GM12878 (cell line): ENCODE measurements at regions not wholly inside any gene's neighbourhood (a gene's known extent, or its start where the extent isn't known, plus 50 kb on each side); places are given as distances from the start of the nearest gene placed in this dataset.

ENCODE experiments used
- BHLHE40 ChIP-seq, 2 experiments: fragments of 450-650 bp in 1 of 2; IDR thresholded peaks; 2 replicates each; pipeline ENCODE4 v1.6.1; 2011 to 2017; ENCODE audit warnings: low read depth in 2 of 2, borderline replicate concordance in 1 of 2, improper control_type of control experiment in 1 of 2, low read length in 1 of 2, mild to moderate bottlenecking in 1 of 2
- MAX ChIP-seq: IDR thresholded peaks from 2 replicates; pipeline ENCODE4 v1.6.1; 2012; ENCODE audit warnings: low read depth, low read length, improper control_type of control experiment

- TF ChIP-seq BHLHE40 (IDR thresholded peaks at IDR 0.05; ENCODE audit: borderline replicate concordance in 1 of 2, low read depth in 2 of 2, low read length in 1 of 2) (no peak), MAX (no peak)
Measured at GRCh38 chr9:107627781-107628180, 138.2 kb upstream of the KLF4 start.
